GM19023 (cell line): ENCODE measurements at regions not wholly inside any gene's neighbourhood (a gene's known extent, or its start where the extent isn't known, plus 50 kb on each side); places are given as distances from the start of the nearest gene placed in this dataset.
"Not testable (repeated sequence)": the region's sequence is repeated elsewhere in the genome, so short reads cannot be mapped to it uniquely, and the experiment has no call there.

Experiments used
- ATAC-seq: cut with Tn5 transposase; IDR thresholded peaks from one replicate; pipeline ENCODE4 v1.9.1; 2021; ENCODE audit warnings: mild to moderate bottlenecking, moderate library complexity; ENCODE audit not compliant: unreplicated experiment

- ATAC-seq = no peak
Measured at GRCh38 chr1:213572912-213573647, 414.7 kb upstream of the PROX1 start.

- ATAC-seq = no peak
Measured at GRCh38 chr1:213573648-213574009, 414.1 kb upstream of the PROX1 start.

GRCh38 chr1:213582976-213583567 lies 404.7 kb upstream of the PROX1 start:
- ATAC-seq = no peak

- no peak for ATAC-seq
Measured at GRCh38 chr1:213584272-213584671, 403.5 kb upstream of the PROX1 start.

GRCh38 chr1:213585402-213585801 lies 402.4 kb upstream of the PROX1 start:
- no peak for ATAC-seq

GRCh38 chr1:213585959-213586586 lies 401.7 kb upstream of the PROX1 start:
- no peak for ATAC-seq

GRCh38 chr1:213586587-213586972 lies 401.2 kb upstream of the PROX1 start:
- no peak for ATAC-seq

- ATAC-seq = no peak
Measured at GRCh38 chr1:213596729-213597128, 391.0 kb upstream of the PROX1 start.

GRCh38 chr1:213598263-213598662 lies 389.5 kb upstream of the PROX1 start:
- ATAC-seq = no peak

GRCh38 chr1:213600879-213601278 lies 386.9 kb upstream of the PROX1 start:
- ATAC-seq = no peak

GRCh38 chr1:213601705-213602104 lies 386.1 kb upstream of the PROX1 start:
- ATAC-seq = not testable (repeated sequence)

- ATAC-seq = no peak
Measured at GRCh38 chr1:213602796-213603486, 384.8 kb upstream of the PROX1 start.

- no peak for ATAC-seq
Measured at GRCh38 chr1:213604477-213604876, 383.3 kb upstream of the PROX1 start.

GRCh38 chr1:213605732-213606131 lies 382.0 kb upstream of the PROX1 start:
- ATAC-seq = no peak

- no peak for ATAC-seq
Measured at GRCh38 chr1:213606252-213606820, 381.4 kb upstream of the PROX1 start.

- no peak for ATAC-seq
Measured at GRCh38 chr1:213613549-213613948, 374.2 kb upstream of the PROX1 start.

- no peak for ATAC-seq
Measured at GRCh38 chr1:213615226-213615916, 372.4 kb upstream of the PROX1 start.

- no peak for ATAC-seq
Measured at GRCh38 chr1:213617133-213617532, 370.6 kb upstream of the PROX1 start.

- no peak for ATAC-seq
Measured at GRCh38 chr1:213618094-213618493, 369.7 kb upstream of the PROX1 start.

- ATAC-seq = no peak
Measured at GRCh38 chr1:213619026-213619425, 368.7 kb upstream of the PROX1 start.

- ATAC-seq = no peak
Measured at GRCh38 chr1:213621077-213621476, 366.7 kb upstream of the PROX1 start.
